ENCODE measurements at regions not wholly inside any gene's neighbourhood (a gene's known extent, or its start where the extent isn't known, plus 50 kb on each side); places are given as distances from the start of the nearest gene placed in this dataset.
A peak's percentile ranks its signal among the peaks of the same experiment; 100 is the strongest.

DNA sequence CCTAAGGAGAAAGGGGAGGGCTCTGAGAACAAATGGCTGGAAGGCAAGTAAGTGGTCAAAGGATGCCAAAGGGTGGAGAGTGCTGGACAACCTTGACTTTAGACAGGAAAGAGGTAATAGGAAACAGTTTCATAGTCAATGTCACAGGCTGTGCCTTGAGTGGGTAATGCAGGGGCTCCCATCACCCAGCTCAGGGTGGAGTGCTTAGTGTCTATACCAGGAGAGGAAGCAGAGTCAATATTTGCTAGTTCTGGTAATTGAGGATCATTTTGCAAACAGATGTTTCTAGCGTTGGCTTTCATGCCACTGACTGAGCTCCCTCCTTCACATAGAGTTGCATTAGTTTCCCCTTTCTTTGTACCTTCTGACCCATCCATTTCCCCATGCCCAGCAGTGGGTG lies 64.6 kb upstream of the KL start:
- no peak overlapping the region for H3K27ac ChIP-seq
- TF ChIP-seq POLR2A (IDR thresholded peaks at IDR 0.05) (no peak), CTCF (IDR thresholded peaks at IDR 0.05) (no peak), POLR2AphosphoS5 (IDR thresholded peaks at IDR 0.05; ENCODE audit: insufficient read depth in 1 of 2, low read depth in 1 of 2) (no peak)
- no peak overlapping the region for H3K4me3 ChIP-seq
- peak in 1 of 2 donors; percentile 16 for DNase-seq (ENCODE audit: extremely low spot score in 2 of 2)
- intact Hi-C loops (cut with DNase I): no loop called here
- H3K4me1 ChIP-seq: no peaks in the 10 kb centered on the region
- no peaks in the 10 kb centered on the region for H3K9me3 ChIP-seq
- no peaks in the 10 kb centered on the region for H3K27me3 ChIP-seq
- H3K36me3 ChIP-seq: no peaks in the 10 kb centered on the region

- Histone ChIP-seq H3K27ac (no peak overlapping the region), H3K4me1 (no peaks in the 10 kb centered on the region), H3K4me3 (no peak overlapping the region), H3K9me3 (no peaks in the 10 kb centered on the region), H3K36me3 (no peaks in the 10 kb centered on the region), H3K27me3 (no peaks in the 10 kb centered on the region)
- intact Hi-C loops (cut with DNase I): no loop called here
- peak in 1 of 2 donors; percentile 29 for DNase-seq (ENCODE audit: extremely low spot score in 2 of 2)
- TF ChIP-seq CTCF (IDR thresholded peaks at IDR 0.05) (no peak), POLR2AphosphoS5 (IDR thresholded peaks at IDR 0.05; ENCODE audit: insufficient read depth in 1 of 2, low read depth in 1 of 2) (no peak), POLR2A (IDR thresholded peaks at IDR 0.05) (no peak)
Observed at GRCh38 chr13:32955881-32956594, 60.2 kb upstream of the KL start.

GRCh38 chr13:32956595-32956933 lies 59.7 kb upstream of the KL start:
- H3K9me3 ChIP-seq: no peaks in the 10 kb centered on the region
- H3K4me1 ChIP-seq: no peaks in the 10 kb centered on the region
- intact Hi-C loops (cut with DNase I): no loop called here
- H3K4me3 ChIP-seq: no peak overlapping the region
- no peaks in the 10 kb centered on the region for H3K27me3 ChIP-seq
- H3K36me3 ChIP-seq: no peaks in the 10 kb centered on the region
- peak in 1 of 2 donors; percentile 27 for DNase-seq (ENCODE audit: extremely low spot score in 2 of 2)
- TF ChIP-seq POLR2AphosphoS5 (IDR thresholded peaks at IDR 0.05; ENCODE audit: insufficient read depth in 1 of 2, low read depth in 1 of 2): no peak
- no peak for TF ChIP-seq CTCF (IDR thresholded peaks at IDR 0.05)
- TF ChIP-seq POLR2A (IDR thresholded peaks at IDR 0.05): no peak
- H3K27ac ChIP-seq: no peak overlapping the region

GRCh38 chr13:32960626-32961025 lies 55.6 kb upstream of the KL start:
- TF ChIP-seq CTCF (IDR thresholded peaks at IDR 0.05): no peak
- TF ChIP-seq POLR2A (IDR thresholded peaks at IDR 0.05): no peak
- Histone ChIP-seq H3K4me1 (no peaks in the 10 kb centered on the region), H3K27ac (no peak overlapping the region), H3K4me3 (no peak overlapping the region), H3K27me3 (no peaks in the 10 kb centered on the region), H3K9me3 (no peaks in the 10 kb centered on the region), H3K36me3 (no peaks in the 10 kb centered on the region)
- no peak for DNase-seq (ENCODE audit: extremely low spot score in 2 of 2)
- intact Hi-C loops (cut with DNase I): no loop called here

GRCh38 chr13:32961724-32962123 lies 54.5 kb upstream of the KL start:
- Histone ChIP-seq H3K9me3 (no peaks in the 10 kb centered on the region), H3K4me1 (no peaks in the 10 kb centered on the region), H3K27me3 (no peaks in the 10 kb centered on the region), H3K36me3 (no peaks in the 10 kb centered on the region), H3K4me3 (no peak overlapping the region), H3K27ac (no peak overlapping the region)
- intact Hi-C loops (cut with DNase I): no loop called here
- TF ChIP-seq POLR2AphosphoS5 (IDR thresholded peaks at IDR 0.05; ENCODE audit: insufficient read depth in 1 of 2, low read depth in 1 of 2) (no peak), POLR2A (IDR thresholded peaks at IDR 0.05) (no peak), CTCF (IDR thresholded peaks at IDR 0.05) (no peak)
- DNase-seq (ENCODE audit: extremely low spot score in 2 of 2): no peak
